ENCODE measurements at regions not wholly inside any gene's neighbourhood (a gene's known extent, or its start where the extent isn't known, plus 50 kb on each side); places are given as distances from the start of the nearest gene placed in this dataset.

GRCh38 chr2:2751715-2752315 lies 420.7 kb upstream of the MYT1L start:
- TF ChIP-seq EP300 (IDR thresholded peaks at IDR 0.05), result no peak
- TF ChIP-seq POLR2A (IDR thresholded peaks at IDR 0.05; ENCODE audit: low read depth), result no peak
- no peak for TF ChIP-seq CTCF (IDR thresholded peaks at IDR 0.05)
- TF ChIP-seq POLR2AphosphoS5 (IDR thresholded peaks at IDR 0.05), result no peak
